ENCODE measurements at regions not wholly inside any gene's neighbourhood (a gene's known extent, or its start where the extent isn't known, plus 50 kb on each side); places are given as distances from the start of the nearest gene placed in this dataset.

DNA sequence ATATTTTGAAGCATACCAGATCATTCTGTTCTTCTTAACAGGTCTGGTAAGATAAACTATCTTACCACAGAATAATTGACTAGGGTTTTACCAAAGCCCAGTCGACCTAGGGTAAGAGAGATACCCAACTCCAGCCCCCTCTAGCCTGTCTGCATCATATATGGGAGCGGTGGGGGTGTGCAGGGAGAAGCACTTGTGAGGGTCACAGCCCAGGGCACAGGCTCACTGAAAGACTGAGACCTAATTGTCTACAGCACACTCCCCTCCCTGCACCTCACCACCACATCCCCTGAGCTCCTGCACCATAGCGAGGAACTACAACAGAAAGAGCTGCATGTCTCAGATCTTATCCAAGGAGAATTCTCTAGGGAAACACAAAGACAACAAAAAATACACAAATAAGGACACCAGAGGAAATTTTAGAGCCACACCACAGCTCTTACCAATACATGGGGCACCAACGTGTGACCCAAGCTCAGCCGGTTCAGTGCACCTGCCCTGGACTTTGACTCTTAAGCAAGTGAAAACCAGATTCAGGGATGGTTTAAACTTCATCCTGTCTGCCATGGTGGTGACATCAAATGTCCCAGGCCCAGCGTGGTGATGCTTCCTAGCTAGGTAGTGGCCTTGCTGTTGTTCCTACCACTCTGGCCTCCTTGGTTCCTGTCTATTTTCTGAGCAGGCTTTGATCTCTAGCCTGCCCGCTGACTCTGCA lies 150.8 kb downstream of the HERPUD2 start:
- TF ChIP-seq, protein P1, sequence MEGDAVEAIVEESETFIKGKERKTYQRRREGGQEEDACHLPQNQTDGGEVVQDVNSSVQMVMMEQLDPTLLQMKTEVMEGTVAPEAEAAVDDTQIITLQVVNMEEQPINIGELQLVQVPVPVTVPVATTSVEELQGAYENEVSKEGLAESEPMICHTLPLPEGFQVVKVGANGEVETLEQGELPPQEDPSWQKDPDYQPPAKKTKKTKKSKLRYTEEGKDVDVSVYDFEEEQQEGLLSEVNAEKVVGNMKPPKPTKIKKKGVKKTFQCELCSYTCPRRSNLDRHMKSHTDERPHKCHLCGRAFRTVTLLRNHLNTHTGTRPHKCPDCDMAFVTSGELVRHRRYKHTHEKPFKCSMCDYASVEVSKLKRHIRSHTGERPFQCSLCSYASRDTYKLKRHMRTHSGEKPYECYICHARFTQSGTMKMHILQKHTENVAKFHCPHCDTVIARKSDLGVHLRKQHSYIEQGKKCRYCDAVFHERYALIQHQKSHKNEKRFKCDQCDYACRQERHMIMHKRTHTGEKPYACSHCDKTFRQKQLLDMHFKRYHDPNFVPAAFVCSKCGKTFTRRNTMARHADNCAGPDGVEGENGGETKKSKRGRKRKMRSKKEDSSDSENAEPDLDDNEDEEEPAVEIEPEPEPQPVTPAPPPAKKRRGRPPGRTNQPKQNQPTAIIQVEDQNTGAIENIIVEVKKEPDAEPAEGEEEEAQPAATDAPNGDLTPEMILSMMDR (conservative IDR thresholded peaks at IDR 0.05), result no peak
- TF ChIP-seq ZFX (IDR thresholded peaks at IDR 0.05), result no peak
